PFSK-1 (cell line): ENCODE measurements at regions not wholly inside any gene's neighbourhood (a gene's known extent, or its start where the extent isn't known, plus 50 kb on each side); places are given as distances from the start of the nearest gene placed in this dataset.

Experiments
- FOXP2 ChIP-seq: optimal IDR thresholded peaks from 2 replicates; pipeline ENCODE3; 2011; ENCODE audit warnings: borderline replicate concordance, control low read depth, inconsistent platforms; ENCODE audit not compliant: insufficient read depth; ENCODE audit errors: extremely low read length, extremely low read depth
- POLR2AphosphoS5 ChIP-seq: IDR thresholded peaks from 2 replicates; pipeline ENCODE4 v1.6.1; 2012; ENCODE audit warnings: low read depth, mild to moderate bottlenecking, control low read depth, low read length, moderate library complexity
- REST ChIP-seq, 2 experiments: IDR thresholded peaks; 2 replicates each; pipeline versions ENCODE4 v1.6.1 to v1.8.0; 2011 to 2012; ENCODE audit warnings: low read depth in 2 of 2, low read length in 2 of 2, control low read depth in 1 of 2, inconsistent platforms in 1 of 2, mild to moderate bottlenecking in 1 of 2, moderate library complexity in 1 of 2; ENCODE audit not compliant: insufficient read depth in 1 of 2
- SIN3A ChIP-seq: IDR thresholded peaks from 2 replicates; pipeline ENCODE4 v1.6.1; 2012; ENCODE audit warnings: mild to moderate bottlenecking, low read length, moderate library complexity, borderline replicate concordance; ENCODE audit not compliant: insufficient read depth
- TAF1 ChIP-seq: IDR thresholded peaks from 2 replicates; pipeline ENCODE4 v1.6.1; 2012; ENCODE audit warnings: low read length, control low read depth, borderline replicate concordance; ENCODE audit not compliant: insufficient read depth

GRCh38 chr22:49554296-49554625 is 273.4 kb downstream of the BRD1 start:
- TF ChIP-seq FOXP2, result no peak
- TF ChIP-seq TAF1, result no peak
- no peak for TF ChIP-seq SIN3A
- no peak for TF ChIP-seq REST (IDR thresholded peaks at IDR 0.05; ENCODE audit: insufficient read depth in 1 of 2, low read depth in 2 of 2, low read length in 2 of 2)
- TF ChIP-seq POLR2AphosphoS5, result no peak

- TF ChIP-seq REST (IDR thresholded peaks at IDR 0.05; ENCODE audit: insufficient read depth in 1 of 2, low read depth in 2 of 2, low read length in 2 of 2), result peak; percentile 83 to 90
- no peak for TF ChIP-seq SIN3A
These were observed 274.0 kb downstream of the BRD1 start for GRCh38 chr22:49553518-49554295.

- TF ChIP-seq POLR2AphosphoS5, result no peak
- TF ChIP-seq TAF1, result no peak
- no peak for TF ChIP-seq FOXP2
- no peak for TF ChIP-seq SIN3A
- no peak for TF ChIP-seq REST (IDR thresholded peaks at IDR 0.05; ENCODE audit: insufficient read depth in 1 of 2, low read depth in 2 of 2, low read length in 2 of 2)
These were observed 274.6 kb downstream of the BRD1 start for GRCh38 chr22:49553076-49553475.

- TF ChIP-seq SIN3A (no peak), POLR2AphosphoS5 (no peak), REST (IDR thresholded peaks at IDR 0.05; ENCODE audit: insufficient read depth in 1 of 2, low read depth in 2 of 2, low read length in 2 of 2) (no peak), FOXP2 (no peak), TAF1 (no peak)
These were observed 275.6 kb downstream of the BRD1 start for GRCh38 chr22:49551897-49552614.
